ENCODE measurements at regions not wholly inside any gene's neighbourhood (a gene's known extent, or its start where the extent isn't known, plus 50 kb on each side); places are given as distances from the start of the nearest gene placed in this dataset.
"Not testable (repeated sequence)": the region's sequence is repeated elsewhere in the genome, so short reads cannot be mapped to it uniquely, and the experiment has no call there.

GRCh38 chr22:48757135-48757534, 1070.5 kb downstream of the BRD1 start:
- peaks cover 25% of the 10 kb centered on the region for H3K27me3 Mint-ChIP-seq (ENCODE audit: low read depth)
- H3K36me3 Mint-ChIP-seq (ENCODE audit: insufficient read depth); H3K9me3 Mint-ChIP-seq; ATAC-seq; H3K4me3 Mint-ChIP-seq; H3K4me1 Mint-ChIP-seq (ENCODE audit: low read depth); DNase-seq: not testable (repeated sequence)

GRCh38 chr22:48756146-48757111, 1071.2 kb downstream of the BRD1 start:
- H3K27me3 Mint-ChIP-seq (ENCODE audit: low read depth) = peaks cover 25% of the 10 kb centered on the region
- H3K4me3 Mint-ChIP-seq = no peak overlapping the region
- H3K36me3 Mint-ChIP-seq (ENCODE audit: insufficient read depth) = no peaks in the 10 kb centered on the region
- H3K4me1 Mint-ChIP-seq (ENCODE audit: low read depth) = no peaks in the 10 kb centered on the region
- DNase-seq = no peak
- ATAC-seq = no peak
- H3K9me3 Mint-ChIP-seq = no peaks in the 10 kb centered on the region

- H3K4me3 Mint-ChIP-seq = no peak overlapping the region
- DNase-seq = no peak
- no peak for ATAC-seq
- H3K9me3 Mint-ChIP-seq = no peaks in the 10 kb centered on the region
- H3K27me3 Mint-ChIP-seq (ENCODE audit: low read depth) = peaks cover 22% of the 10 kb centered on the region
- H3K36me3 Mint-ChIP-seq (ENCODE audit: insufficient read depth) = no peaks in the 10 kb centered on the region
- no peaks in the 10 kb centered on the region for H3K4me1 Mint-ChIP-seq (ENCODE audit: low read depth)
These were observed 1072.4 kb downstream of the BRD1 start for GRCh38 chr22:48755059-48755949.

- ATAC-seq (no peak), DNase-seq (no peak)
- peaks cover 22% of the 10 kb centered on the region for H3K27me3 Mint-ChIP-seq (ENCODE audit: low read depth)
- H3K36me3 Mint-ChIP-seq (ENCODE audit: insufficient read depth) = no peaks in the 10 kb centered on the region
- H3K9me3 Mint-ChIP-seq = no peaks in the 10 kb centered on the region
- H3K4me3 Mint-ChIP-seq = no peak overlapping the region
- H3K4me1 Mint-ChIP-seq (ENCODE audit: low read depth) = no peaks in the 10 kb centered on the region
These were observed 1073.0 kb downstream of the BRD1 start for GRCh38 chr22:48754611-48755058.

DNA sequence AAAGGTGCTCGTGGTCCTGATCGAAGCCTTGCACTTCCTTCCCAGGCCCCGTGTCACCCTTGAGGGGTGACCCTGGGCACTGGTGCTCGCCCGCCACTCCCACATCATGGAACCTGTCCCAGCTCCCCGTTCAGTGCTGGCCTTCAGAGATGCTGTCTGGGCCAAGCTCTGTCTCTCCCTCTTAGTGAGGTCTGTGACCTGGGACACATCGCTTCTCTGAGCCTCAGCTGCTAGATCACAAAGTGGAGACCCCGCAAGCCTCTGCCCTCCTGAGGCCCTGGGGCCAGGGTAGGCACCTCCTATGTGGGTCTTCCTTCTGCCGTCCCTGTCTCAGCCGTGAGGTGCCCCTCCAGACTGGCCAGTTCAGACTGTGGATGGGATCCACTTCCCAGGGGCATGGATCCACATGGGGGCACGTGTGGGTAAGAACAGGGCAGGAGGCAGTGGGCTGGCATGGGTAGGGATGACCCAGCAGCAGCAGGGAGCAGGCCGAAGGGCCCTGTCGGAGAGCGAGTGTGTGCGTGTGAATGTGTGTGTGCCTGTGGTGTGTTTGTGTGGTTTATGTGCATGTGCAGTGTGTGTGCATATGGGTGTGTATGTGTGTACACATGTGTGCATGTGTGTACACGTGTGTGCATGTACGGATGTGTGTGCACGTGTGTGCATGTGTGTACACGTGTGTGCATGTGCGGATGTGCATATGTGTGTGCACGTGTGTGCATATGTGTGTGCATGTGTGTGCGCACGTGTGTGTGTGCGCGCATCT, 1073.7 kb downstream of the BRD1 start:
- Mint-ChIP-seq H3K4me1 (ENCODE audit: low read depth) (no peaks in the 10 kb centered on the region), H3K9me3 (no peaks in the 10 kb centered on the region), H3K4me3 (no peak overlapping the region), H3K36me3 (ENCODE audit: insufficient read depth) (no peaks in the 10 kb centered on the region), H3K27me3 (ENCODE audit: low read depth) (peaks cover 22% of the 10 kb centered on the region)
- ATAC-seq (no peak), DNase-seq (no peak)

DNA sequence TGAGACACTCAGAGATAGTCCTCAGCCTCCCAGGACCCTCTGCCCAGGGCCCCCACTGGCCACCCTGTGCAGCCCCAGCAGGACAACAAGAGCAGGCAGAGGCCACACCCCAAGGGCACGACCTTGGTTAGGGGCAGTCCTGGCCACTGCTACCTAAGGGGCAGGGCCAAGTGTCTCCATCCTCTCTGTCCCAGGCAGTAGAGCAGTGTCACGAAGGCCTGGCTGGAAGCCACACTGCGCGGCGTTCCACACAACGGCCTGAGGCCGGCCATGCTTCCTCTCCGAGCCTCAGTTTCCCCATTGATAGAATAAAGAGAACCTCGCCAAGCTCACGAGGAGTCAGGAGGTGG, 1074.3 kb downstream of the BRD1 start:
- Mint-ChIP-seq H3K4me3 (no peak overlapping the region), H3K9me3 (no peaks in the 10 kb centered on the region), H3K36me3 (ENCODE audit: insufficient read depth) (no peaks in the 10 kb centered on the region), H3K27me3 (ENCODE audit: low read depth) (peaks cover 17% of the 10 kb centered on the region), H3K4me1 (ENCODE audit: low read depth) (no peaks in the 10 kb centered on the region)
- ATAC-seq (no peak), DNase-seq (no peak)

GRCh38 chr22:48752451-48753380, 1075.0 kb downstream of the BRD1 start:
- Mint-ChIP-seq H3K27me3 (ENCODE audit: low read depth) (peaks cover 12% of the 10 kb centered on the region), H3K4me1 (ENCODE audit: low read depth) (no peaks in the 10 kb centered on the region), H3K36me3 (ENCODE audit: insufficient read depth) (no peaks in the 10 kb centered on the region), H3K9me3 (no peaks in the 10 kb centered on the region), H3K4me3 (no peak overlapping the region)
- ATAC-seq = no peak
- no peak for DNase-seq

GRCh38 chr22:48751539-48752437, 1075.9 kb downstream of the BRD1 start:
- no peaks in the 10 kb centered on the region for H3K4me1 Mint-ChIP-seq (ENCODE audit: low read depth)
- peaks cover 11% of the 10 kb centered on the region for H3K27me3 Mint-ChIP-seq (ENCODE audit: low read depth)
- ATAC-seq (no peak), DNase-seq (no peak)
- no peaks in the 10 kb centered on the region for H3K36me3 Mint-ChIP-seq (ENCODE audit: insufficient read depth)
- no peaks in the 10 kb centered on the region for H3K9me3 Mint-ChIP-seq
- no peak overlapping the region for H3K4me3 Mint-ChIP-seq

DNA sequence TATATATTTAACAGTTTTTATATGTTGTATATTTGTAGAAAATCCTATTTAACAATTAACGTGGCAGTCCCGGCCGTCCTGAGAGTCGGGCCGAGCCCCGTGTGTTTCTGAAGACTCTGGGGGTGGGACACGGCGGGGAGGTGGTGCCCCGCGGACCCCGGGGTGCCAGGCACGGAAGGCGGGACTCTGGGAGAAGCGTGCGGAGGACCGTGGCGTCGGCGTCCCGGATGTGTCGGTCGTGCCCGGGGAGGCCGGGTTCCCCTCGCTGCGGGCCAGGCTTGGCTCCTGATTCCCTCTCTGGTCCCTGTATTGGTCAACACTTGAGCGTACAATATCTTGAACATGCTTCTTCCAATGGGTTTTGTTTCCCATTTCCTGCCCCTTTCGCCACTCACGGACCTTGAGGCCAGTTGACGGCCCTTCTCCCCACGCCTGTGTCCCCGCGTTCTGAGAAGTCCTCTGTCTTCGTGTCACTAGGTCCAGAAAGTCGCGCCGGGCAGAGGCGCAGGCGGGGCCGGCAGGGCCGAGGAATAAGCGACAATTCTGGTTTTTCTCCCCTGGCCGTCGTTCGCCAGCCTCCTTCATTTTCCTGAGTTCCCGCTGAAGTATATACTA, 1076.7 kb downstream of the BRD1 start:
- Mint-ChIP-seq H3K36me3 (ENCODE audit: insufficient read depth) (no peaks in the 10 kb centered on the region), H3K4me3 (no peak overlapping the region), H3K9me3 (no peaks in the 10 kb centered on the region), H3K4me1 (ENCODE audit: low read depth) (no peaks in the 10 kb centered on the region), H3K27me3 (ENCODE audit: low read depth) (peaks cover 4% of the 10 kb centered on the region)
- no peak for DNase-seq
- no peak for ATAC-seq

DNA sequence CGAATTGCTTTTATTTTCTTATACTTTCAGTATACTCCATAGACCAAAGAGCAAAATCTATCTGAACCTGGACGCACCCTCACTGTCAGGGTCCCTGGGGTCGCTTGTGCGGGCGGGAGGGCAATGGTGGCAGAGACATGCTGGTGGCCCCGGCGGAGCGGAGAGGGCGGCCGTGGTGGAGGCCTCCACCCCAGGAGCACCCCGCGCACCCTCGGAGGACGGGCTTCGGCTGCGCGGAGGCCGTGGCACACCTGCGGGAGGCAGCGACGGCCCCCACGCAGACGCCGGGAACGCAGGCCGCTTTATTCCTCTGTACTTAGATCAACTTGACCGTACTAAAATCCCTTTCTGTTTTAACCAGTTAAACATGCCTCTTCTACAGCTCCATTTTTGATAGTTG, 1077.4 kb downstream of the BRD1 start:
- Mint-ChIP-seq H3K4me3 (no peak overlapping the region), H3K36me3 (ENCODE audit: insufficient read depth) (no peaks in the 10 kb centered on the region), H3K4me1 (ENCODE audit: low read depth) (no peaks in the 10 kb centered on the region), H3K9me3 (no peaks in the 10 kb centered on the region), H3K27me3 (ENCODE audit: low read depth) (peaks cover 2% of the 10 kb centered on the region)
- no peak for DNase-seq
- no peak for ATAC-seq

DNA sequence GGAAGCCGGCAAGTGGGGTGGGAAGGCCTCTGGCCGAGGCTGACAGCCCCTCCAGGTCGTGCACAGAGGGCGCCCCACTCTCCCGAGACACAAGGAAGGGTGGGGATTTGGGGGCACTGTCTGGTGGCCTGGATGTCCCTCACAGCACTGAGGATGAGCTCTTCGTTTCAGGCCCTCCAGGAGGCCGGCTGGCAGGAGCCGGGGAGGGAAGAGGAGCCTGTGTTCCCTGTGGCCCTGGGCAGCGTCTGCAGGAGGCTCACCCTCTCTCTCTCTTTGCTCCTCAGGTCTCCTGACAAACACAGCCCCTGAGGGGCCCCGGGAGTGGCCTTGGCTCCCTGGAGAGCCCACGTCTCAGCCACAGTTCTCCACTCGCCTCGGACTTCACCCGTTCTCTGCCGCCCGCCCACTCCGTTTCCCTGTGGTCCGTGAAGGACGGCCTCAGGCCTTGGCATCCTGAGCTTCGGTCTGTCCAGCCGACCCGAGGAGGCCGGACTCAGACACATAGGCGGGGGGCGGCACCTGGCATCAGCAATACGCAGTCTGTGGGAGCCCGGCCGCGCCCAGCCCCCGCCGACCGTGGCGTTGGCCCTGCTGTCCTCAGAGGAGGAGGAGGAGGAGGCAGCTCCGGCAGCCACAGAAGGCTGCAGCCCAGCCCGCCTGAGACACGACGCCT, 1078.0 kb downstream of the BRD1 start:
- no peak for ATAC-seq

More for the DNA sequence above, 1078.0 kb downstream of the BRD1 start:
- Mint-ChIP-seq H3K27me3 (ENCODE audit: low read depth) (peaks cover 2% of the 10 kb centered on the region), H3K4me1 (ENCODE audit: low read depth) (no peaks in the 10 kb centered on the region), H3K4me3 (no peak overlapping the region), H3K36me3 (ENCODE audit: insufficient read depth) (no peaks in the 10 kb centered on the region), H3K9me3 (no peaks in the 10 kb centered on the region)
- DNase-seq = no peak
